ENCODE measurements at regions not wholly inside any gene's neighbourhood (a gene's known extent, or its start where the extent isn't known, plus 50 kb on each side); places are given as distances from the start of the nearest gene placed in this dataset.

- Mint-ChIP-seq H3K9me3 (peaks cover 0 to 8% (median 6%) of the 10 kb centered on the region in 7 donors), H3K36me3 (no peaks in the 10 kb centered on the region), H3K4me3 (no peak overlapping the region), H3K27ac (no peak overlapping the region), H3K4me1 (no peaks in the 10 kb centered on the region), H3K27me3 (ENCODE audit: low read depth in 3 of 3) (peaks cover 0 to 2% (median 0%) of the 10 kb centered on the region in 3 donors)
- no peak overlapping the region for H3K27ac ChIP-seq (ENCODE audit: low read depth in 1 of 2, low read length in 2 of 2)
- H3K4me2 ChIP-seq (replicated peaks; ENCODE audit: extremely low read depth, low read length, poor library complexity, severe bottlenecking) = no peak overlapping the region
- H3K4me1 ChIP-seq (ENCODE audit: control insufficient read depth in 1 of 2, insufficient read depth in 2 of 2, low read length in 2 of 2) = no peaks in the 10 kb centered on the region
- H3K79me2 ChIP-seq (ENCODE audit: insufficient read depth, low read length) = no peaks in the 10 kb centered on the region
- 83% methylated on average over 2 of the region's 4 CpGs for WGBS (ENCODE audit: insufficient coverage)
- TF ChIP-seq CTCF (IDR thresholded peaks at IDR 0.05) = no peak
- H2AFZ ChIP-seq (ENCODE audit: insufficient read depth, low read depth, low read length, poor library complexity, severe bottlenecking) = no peak overlapping the region
- intact Hi-C loops (cut with micrococcal nuclease) = no loop called here
- H3K9ac ChIP-seq (ENCODE audit: insufficient read depth, low read length, poor library complexity, severe bottlenecking) = no peak overlapping the region
- no peak overlapping the region for H3K4me3 ChIP-seq (replicated peaks in 1 of 3; ENCODE audit: low read depth in 2 of 3, low read length in 3 of 3)
- H3K36me3 ChIP-seq (replicated peaks in 1 of 2; ENCODE audit: control insufficient read depth in 1 of 2, insufficient read depth in 2 of 2, low read length in 2 of 2) = no peaks in the 10 kb centered on the region
- H3K9me3 ChIP-seq (replicated peaks in 1 of 2; ENCODE audit: control insufficient read depth in 1 of 2, insufficient read depth in 1 of 2, low read length in 2 of 2) = peaks cover 5 to 8% of the 10 kb centered on the region in 2 donors
- no peak for DNase-seq
- no peaks in the 10 kb centered on the region for H3K27me3 ChIP-seq (ENCODE audit: control insufficient read depth in 2 of 2, insufficient read depth in 2 of 2, low read length in 2 of 2)
- H4K20me1 ChIP-seq (ENCODE audit: insufficient read depth, low read length) = no peaks in the 10 kb centered on the region
These were observed 91.5 kb upstream of the CDH13 start for GRCh38 chr16:82535262-82535661.

GRCh38 chr16:82533189-82533588 lies 93.6 kb upstream of the CDH13 start:
- Histone ChIP-seq H3K4me1 (ENCODE audit: control insufficient read depth in 1 of 2, insufficient read depth in 2 of 2, low read length in 2 of 2) (no peaks in the 10 kb centered on the region), H3K9me3 (replicated peaks in 1 of 2; ENCODE audit: control insufficient read depth in 1 of 2, insufficient read depth in 1 of 2, low read length in 2 of 2) (peaks cover 1 to 4% of the 10 kb centered on the region in 2 donors), H2AFZ (ENCODE audit: insufficient read depth, low read depth, low read length, poor library complexity, severe bottlenecking) (no peak overlapping the region), H3K27me3 (ENCODE audit: control insufficient read depth in 2 of 2, insufficient read depth in 2 of 2, low read length in 2 of 2) (no peaks in the 10 kb centered on the region), H3K4me3 (replicated peaks in 1 of 3; ENCODE audit: low read depth in 2 of 3, low read length in 3 of 3) (no peak overlapping the region), H3K36me3 (replicated peaks in 1 of 2; ENCODE audit: control insufficient read depth in 1 of 2, insufficient read depth in 2 of 2, low read length in 2 of 2) (no peaks in the 10 kb centered on the region), H3K4me2 (replicated peaks; ENCODE audit: extremely low read depth, low read length, poor library complexity, severe bottlenecking) (no peak overlapping the region), H3K9ac (ENCODE audit: insufficient read depth, low read length, poor library complexity, severe bottlenecking) (no peak overlapping the region), H3K27ac (ENCODE audit: low read depth in 1 of 2, low read length in 2 of 2) (no peak overlapping the region), H3K79me2 (ENCODE audit: insufficient read depth, low read length) (no peaks in the 10 kb centered on the region), H4K20me1 (ENCODE audit: insufficient read depth, low read length) (no peaks in the 10 kb centered on the region)
- Mint-ChIP-seq H3K27ac (peak overlapping the region in 1 of 7 donors; percentile 56), H3K27me3 (ENCODE audit: low read depth in 3 of 3) (peaks cover 0 to 2% (median 1%) of the 10 kb centered on the region in 3 donors), H3K4me1 (no peaks in the 10 kb centered on the region), H3K9me3 (peaks cover 0 to 10% (median 6%) of the 10 kb centered on the region in 7 donors), H3K4me3 (no peak overlapping the region), H3K36me3 (no peaks in the 10 kb centered on the region)
- intact Hi-C loops (cut with micrococcal nuclease) = no loop called here
- WGBS (ENCODE audit: insufficient coverage) = no CpG with 5 or more reads among the region's 4 CpGs
- no peak for DNase-seq
- TF ChIP-seq CTCF (IDR thresholded peaks at IDR 0.05) = no peak

All from CD14-positive monocyte (primary cell).